Astrocyte (in vitro differentiated cells and primary cell): ENCODE measurements at regions not wholly inside any gene's neighbourhood (a gene's known extent, or its start where the extent isn't known, plus 50 kb on each side); places are given as distances from the start of the nearest gene placed in this dataset.
"Not testable (repeated sequence)": the region's sequence is repeated elsewhere in the genome, so short reads cannot be mapped to it uniquely, and the experiment has no call there.

ENCODE experiments used
- EZH2 ChIP-seq: IDR thresholded peaks from 2 replicates; pipeline ENCODE4 v1.6.1; 2012; ENCODE audit warnings: mild to moderate bottlenecking, low read length, inconsistent platforms; ENCODE audit not compliant: insufficient read depth
- TF ChIP-seq, protein P1 (sequence below): IDR thresholded peaks from 2 replicates; pipeline ENCODE4 v1.5.1; 2011; ENCODE audit warnings: low read depth, mild to moderate bottlenecking, inconsistent platforms, low read length, moderate library complexity; ENCODE audit not compliant: insufficient read depth

- not testable (repeated sequence) for TF ChIP-seq EZH2
- TF ChIP-seq, protein P1, sequence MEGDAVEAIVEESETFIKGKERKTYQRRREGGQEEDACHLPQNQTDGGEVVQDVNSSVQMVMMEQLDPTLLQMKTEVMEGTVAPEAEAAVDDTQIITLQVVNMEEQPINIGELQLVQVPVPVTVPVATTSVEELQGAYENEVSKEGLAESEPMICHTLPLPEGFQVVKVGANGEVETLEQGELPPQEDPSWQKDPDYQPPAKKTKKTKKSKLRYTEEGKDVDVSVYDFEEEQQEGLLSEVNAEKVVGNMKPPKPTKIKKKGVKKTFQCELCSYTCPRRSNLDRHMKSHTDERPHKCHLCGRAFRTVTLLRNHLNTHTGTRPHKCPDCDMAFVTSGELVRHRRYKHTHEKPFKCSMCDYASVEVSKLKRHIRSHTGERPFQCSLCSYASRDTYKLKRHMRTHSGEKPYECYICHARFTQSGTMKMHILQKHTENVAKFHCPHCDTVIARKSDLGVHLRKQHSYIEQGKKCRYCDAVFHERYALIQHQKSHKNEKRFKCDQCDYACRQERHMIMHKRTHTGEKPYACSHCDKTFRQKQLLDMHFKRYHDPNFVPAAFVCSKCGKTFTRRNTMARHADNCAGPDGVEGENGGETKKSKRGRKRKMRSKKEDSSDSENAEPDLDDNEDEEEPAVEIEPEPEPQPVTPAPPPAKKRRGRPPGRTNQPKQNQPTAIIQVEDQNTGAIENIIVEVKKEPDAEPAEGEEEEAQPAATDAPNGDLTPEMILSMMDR, result not testable (repeated sequence)
Observed at GRCh38 chr22:11043289-11043688, 4484.7 kb upstream of the OR11H1 start.
